ENCODE measurements at regions not wholly inside any gene's neighbourhood (a gene's known extent, or its start where the extent isn't known, plus 50 kb on each side); places are given as distances from the start of the nearest gene placed in this dataset.

DNA sequence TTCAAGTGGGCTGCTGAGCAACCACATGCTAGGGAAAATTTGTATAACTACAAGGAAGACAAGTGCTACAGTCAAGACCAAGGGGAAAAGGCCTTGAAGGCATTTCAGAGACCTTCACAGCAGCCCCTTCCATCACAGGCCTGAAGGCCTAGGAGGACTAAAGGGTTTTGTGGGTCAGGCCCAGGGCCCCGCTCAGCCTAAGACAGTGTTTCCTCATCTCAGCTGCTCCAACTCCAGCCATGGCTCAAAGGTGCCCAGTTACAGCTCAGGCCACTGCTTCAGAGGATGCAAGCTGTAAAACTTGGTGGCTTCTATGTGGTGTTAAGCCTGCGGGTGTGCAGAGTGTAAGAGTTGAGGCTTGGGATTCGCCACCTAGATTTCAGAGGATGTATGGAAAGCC lies 260.5 kb downstream of the NXPE2 start:
- TF ChIP-seq, protein P1, sequence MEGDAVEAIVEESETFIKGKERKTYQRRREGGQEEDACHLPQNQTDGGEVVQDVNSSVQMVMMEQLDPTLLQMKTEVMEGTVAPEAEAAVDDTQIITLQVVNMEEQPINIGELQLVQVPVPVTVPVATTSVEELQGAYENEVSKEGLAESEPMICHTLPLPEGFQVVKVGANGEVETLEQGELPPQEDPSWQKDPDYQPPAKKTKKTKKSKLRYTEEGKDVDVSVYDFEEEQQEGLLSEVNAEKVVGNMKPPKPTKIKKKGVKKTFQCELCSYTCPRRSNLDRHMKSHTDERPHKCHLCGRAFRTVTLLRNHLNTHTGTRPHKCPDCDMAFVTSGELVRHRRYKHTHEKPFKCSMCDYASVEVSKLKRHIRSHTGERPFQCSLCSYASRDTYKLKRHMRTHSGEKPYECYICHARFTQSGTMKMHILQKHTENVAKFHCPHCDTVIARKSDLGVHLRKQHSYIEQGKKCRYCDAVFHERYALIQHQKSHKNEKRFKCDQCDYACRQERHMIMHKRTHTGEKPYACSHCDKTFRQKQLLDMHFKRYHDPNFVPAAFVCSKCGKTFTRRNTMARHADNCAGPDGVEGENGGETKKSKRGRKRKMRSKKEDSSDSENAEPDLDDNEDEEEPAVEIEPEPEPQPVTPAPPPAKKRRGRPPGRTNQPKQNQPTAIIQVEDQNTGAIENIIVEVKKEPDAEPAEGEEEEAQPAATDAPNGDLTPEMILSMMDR (IDR thresholded peaks at IDR 0.05; ENCODE audit: insufficient read depth, low read depth, low read length): no peak
- TF ChIP-seq EZH2 (IDR thresholded peaks at IDR 0.05; ENCODE audit: insufficient read depth, low read length): no peak

All from astrocyte (in vitro differentiated cells and primary cell).